GM18508 (cell line): ENCODE measurements at regions not wholly inside any gene's neighbourhood (a gene's known extent, or its start where the extent isn't known, plus 50 kb on each side); places are given as distances from the start of the nearest gene placed in this dataset.

Experiments used
- ATAC-seq: cut with Tn5 transposase; IDR thresholded peaks from one replicate; pipeline ENCODE4 v1.9.1; 2021; ENCODE audit warnings: moderate number of reproducible peaks; ENCODE audit not compliant: insufficient read depth, unreplicated experiment

- no peak for ATAC-seq
These were observed 349.2 kb downstream of the DEPDC1B start for GRCh38 chr5:60350794-60351193.

DNA sequence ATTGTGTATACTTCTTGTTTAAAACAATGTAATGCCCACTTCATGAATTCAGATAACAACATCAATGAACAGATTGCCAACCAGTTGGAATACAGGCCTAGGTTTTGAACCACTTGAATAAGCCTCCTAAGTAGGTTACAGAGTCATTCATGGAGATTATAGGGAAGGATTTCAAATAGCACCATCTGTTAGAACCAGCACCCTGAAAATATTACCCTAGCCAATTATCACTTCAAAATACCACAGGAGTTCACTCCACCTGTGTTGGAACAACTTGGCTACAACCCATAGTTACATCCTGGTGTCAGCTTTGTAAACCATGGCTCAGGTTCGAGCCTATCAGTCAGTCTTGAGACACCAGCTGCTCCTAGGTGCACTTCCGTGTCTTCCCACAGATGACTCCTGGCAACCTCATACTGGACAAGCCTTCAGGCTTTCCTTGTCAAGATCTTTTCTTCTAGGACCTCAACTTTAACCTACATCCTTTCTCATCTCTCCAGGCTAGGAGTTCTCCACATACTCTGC lies 350.0 kb downstream of the DEPDC1B start:
- ATAC-seq, result no peak

DNA sequence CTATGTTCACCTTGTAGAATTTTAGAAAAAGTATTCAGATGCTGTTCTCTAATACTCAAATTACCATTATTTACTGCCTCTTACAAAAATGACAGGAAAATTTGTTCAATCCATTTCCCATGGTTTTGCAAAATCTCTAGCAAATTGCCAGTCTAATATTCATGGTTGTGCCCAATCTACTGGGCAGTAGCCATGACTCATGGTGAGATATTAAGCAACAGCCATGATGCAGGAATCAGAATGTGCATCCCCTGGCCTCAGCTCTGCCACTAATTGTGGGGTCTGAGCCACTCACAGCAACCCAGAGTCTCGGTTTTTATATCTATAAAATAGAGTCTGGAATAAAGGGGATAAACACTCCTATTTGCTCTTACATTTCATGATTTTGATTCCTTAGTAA lies 353.6 kb downstream of the DEPDC1B start:
- no peak for ATAC-seq

- ATAC-seq, result no peak
These were observed 356.9 kb downstream of the DEPDC1B start for GRCh38 chr5:60343102-60343501.

- no peak for ATAC-seq
These were observed 358.9 kb downstream of the DEPDC1B start for GRCh38 chr5:60340965-60341471.

DNA sequence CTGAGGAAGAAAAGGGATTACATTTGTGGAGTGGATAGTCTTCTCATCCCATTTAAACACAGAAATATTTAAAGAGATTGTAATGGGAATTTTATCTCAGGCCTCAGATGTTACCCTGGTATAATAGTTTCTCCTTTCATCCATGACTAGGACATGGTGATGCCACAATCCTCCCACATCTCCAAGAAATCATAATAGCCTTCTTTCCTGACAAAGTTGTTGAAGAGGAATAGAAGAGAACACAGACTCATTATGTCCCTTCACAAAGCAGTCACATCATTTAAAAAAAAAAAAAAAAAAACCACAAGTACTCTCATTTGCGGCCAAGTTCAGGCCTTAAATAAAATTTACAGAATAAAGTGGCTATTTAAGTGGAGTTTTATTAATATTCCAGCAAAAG lies 359.6 kb downstream of the DEPDC1B start:
- no peak for ATAC-seq

GRCh38 chr5:60339691-60340201 lies 360.2 kb downstream of the DEPDC1B start:
- ATAC-seq, result no peak

- no peak for ATAC-seq
These were observed 361.1 kb downstream of the DEPDC1B start for GRCh38 chr5:60338846-60339245.

GRCh38 chr5:60336491-60336890 lies 363.5 kb downstream of the DEPDC1B start:
- no peak for ATAC-seq

GRCh38 chr5:60335913-60336312 lies 364.1 kb downstream of the DEPDC1B start:
- ATAC-seq, result no peak

- no peak for ATAC-seq
These were observed 365.7 kb downstream of the DEPDC1B start for GRCh38 chr5:60334281-60334713.

- ATAC-seq, result no peak
These were observed 366.9 kb downstream of the DEPDC1B start for GRCh38 chr5:60333005-60333571.

- ATAC-seq, result no peak
These were observed 367.5 kb downstream of the DEPDC1B start for GRCh38 chr5:60332244-60333004.

- ATAC-seq, result no peak
These were observed 369.7 kb downstream of the DEPDC1B start for GRCh38 chr5:60330236-60330635.

DNA sequence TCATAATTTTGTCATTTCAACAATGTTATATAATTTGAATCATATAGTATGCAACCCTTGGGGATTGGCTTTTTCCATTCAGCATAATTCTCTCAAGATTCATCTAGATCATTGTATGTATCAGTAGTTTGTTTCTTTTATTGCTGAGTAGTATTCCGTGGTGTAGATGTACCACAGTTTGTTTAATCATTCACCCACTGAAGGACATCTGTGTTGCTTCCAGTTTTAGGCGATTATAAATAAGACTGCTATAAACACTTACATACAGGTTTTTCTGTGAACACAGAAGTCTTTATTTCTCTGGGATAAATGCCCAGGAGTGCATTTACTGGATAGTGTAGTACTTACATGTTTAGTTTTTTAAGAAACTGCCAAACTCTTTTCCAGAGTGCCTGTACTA lies 374.1 kb downstream of the DEPDC1B start:
- no peak for ATAC-seq

- ATAC-seq, result no peak
These were observed 376.4 kb downstream of the DEPDC1B start for GRCh38 chr5:60323596-60323995.

DNA sequence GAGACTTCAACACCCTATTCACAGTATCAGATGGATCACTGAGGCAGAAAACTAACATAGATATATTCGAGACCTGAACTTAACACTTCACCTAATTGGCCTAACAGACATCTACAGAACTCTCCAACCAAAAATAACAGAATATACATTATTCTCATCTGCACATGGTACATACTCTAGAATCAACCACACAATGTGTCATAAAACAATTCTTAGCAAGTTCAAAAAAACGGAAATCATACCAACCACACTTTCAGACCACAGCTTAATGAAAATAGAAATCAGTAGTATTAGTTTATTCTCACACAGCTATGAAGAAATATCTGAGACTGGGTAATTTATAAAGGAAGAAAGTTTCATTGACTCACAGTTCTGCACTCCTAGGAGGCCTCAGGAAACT lies 387.9 kb downstream of the DEPDC1B start:
- ATAC-seq, result no peak

DNA sequence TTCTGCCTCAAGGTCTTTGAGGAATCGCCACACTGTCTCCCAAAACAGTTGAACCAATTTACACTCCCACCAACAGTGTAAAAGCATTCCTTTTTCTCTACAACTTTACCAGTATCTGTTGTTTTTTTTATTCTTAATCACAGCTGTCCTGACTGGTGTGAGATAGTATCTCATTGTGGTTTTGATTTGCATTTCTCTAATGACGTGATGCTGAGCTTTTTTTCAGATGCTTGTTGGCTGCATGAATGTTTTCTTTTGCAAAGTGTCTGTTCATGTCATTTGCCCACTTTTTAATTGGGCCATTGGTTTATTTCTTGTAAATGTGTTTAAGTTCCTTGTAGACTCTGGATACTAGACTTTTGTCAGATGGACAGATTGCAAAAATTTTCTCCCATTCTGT lies 400.0 kb downstream of the DEPDC1B start:
- ATAC-seq, result no peak

DNA sequence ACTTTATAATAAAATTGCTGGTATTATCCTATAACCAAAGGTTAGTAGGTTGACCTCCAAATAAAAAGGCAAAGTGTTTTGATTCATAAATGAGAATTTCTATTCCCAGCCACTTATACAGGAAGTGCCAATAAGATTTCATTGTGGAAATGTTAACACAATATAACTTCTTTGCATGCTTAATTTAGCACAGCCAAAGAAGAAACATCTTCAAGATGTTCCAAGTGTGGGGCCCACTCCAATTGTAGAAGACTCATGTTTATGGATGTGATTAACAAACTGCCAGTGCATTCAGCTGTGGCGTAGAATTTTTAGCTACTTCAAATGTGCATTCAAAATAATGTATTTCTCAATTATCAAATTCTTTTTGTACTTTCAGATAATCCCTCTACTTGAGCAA lies 402.3 kb downstream of the DEPDC1B start:
- ATAC-seq, result no peak

DNA sequence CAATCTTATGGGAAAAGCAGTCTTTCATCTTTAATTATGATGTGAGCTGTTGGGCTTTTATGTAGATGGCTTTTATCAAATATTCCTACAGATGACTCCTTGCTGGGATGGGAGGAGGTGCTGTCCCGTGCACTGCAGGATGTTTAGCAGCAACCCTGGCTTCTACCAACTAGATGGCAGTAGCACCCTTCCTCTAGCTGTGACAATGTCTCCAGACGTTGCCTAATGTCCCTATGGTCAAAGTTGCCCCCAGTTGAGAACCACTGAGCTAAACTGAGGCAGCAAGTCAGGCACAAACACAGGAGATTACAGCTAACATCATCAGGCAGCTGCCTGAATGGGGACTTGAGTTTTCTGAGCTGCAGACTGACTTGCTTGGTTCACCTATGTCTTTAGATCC lies 401.9 kb upstream of the PDE4D start:
- ATAC-seq, result no peak

- no peak for ATAC-seq
These were observed 400.0 kb upstream of the PDE4D start for GRCh38 chr5:60293518-60293917.
